ENCODE measurements at regions not wholly inside any gene's neighbourhood (a gene's known extent, or its start where the extent isn't known, plus 50 kb on each side); places are given as distances from the start of the nearest gene placed in this dataset.
A peak's percentile ranks its signal among the peaks of the same experiment; 100 is the strongest.

DNA sequence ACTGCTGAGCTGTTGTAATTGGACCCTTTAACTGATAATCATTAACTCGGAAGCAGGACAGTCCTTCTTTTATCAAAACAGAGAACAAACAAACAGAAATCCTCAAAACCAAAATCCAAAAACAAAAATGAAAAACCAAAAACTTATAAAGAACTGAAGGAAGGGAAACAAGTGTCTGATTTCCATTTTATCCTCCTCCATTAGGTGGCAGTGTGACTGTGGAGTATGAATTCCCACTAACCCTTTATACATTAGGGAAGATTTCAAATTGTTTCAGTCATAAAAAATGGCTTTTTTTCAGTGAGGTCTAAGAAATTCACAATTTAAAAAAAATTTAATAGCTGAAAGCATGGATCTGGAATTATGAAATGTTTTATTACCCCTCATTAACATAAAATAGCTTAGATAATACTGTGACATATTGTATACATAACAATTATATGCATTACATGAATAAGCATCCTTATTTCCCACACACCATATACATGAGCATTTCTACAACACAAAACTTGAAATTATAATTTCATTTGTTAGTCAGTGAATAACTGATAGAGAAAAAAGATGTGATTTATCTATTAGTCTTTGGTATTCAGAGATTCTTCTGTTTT lies 1074.3 kb upstream of the PCDH9 start:
- ChIA-PET POLR2A (no interaction called here), CTCF (interaction anchor here (1.1 to 1.8 kb wide), 7 partner anchors 10 to 624 kb away, joined by 3 to 6 read pairs (median 4); no protein-coding TSS in a partner anchor)
- TF ChIP-seq, protein P1, sequence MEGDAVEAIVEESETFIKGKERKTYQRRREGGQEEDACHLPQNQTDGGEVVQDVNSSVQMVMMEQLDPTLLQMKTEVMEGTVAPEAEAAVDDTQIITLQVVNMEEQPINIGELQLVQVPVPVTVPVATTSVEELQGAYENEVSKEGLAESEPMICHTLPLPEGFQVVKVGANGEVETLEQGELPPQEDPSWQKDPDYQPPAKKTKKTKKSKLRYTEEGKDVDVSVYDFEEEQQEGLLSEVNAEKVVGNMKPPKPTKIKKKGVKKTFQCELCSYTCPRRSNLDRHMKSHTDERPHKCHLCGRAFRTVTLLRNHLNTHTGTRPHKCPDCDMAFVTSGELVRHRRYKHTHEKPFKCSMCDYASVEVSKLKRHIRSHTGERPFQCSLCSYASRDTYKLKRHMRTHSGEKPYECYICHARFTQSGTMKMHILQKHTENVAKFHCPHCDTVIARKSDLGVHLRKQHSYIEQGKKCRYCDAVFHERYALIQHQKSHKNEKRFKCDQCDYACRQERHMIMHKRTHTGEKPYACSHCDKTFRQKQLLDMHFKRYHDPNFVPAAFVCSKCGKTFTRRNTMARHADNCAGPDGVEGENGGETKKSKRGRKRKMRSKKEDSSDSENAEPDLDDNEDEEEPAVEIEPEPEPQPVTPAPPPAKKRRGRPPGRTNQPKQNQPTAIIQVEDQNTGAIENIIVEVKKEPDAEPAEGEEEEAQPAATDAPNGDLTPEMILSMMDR (IDR thresholded peaks at IDR 0.05; ENCODE audit: control extremely low read depth, extremely low read depth, low read depth, missing control alignments), result peak; percentile 71
- DNase-seq (ENCODE audit: extremely low spot score), result peak; percentile 17

DNA sequence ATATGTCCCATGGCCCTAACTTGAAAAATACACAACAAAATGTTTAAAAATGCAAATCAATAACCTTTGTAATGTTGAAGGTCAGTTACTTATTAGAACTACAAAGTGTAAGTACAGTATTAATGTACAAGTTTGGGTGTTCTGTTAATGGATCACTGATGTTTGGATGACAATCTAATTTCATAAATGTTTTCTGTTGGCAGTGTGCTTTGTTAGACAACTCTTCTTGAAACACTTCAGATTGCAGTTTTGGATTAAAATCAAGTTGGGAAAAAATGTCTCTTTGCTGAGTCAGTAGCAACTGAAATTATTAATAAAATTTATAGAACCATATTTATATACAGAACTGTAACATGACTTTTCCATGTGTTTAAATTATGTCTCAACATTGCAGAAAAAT lies 1063.5 kb upstream of the PCDH9 start:
- ChIA-PET POLR2A (no interaction called here), CTCF (no interaction called here)
- TF ChIP-seq, protein P1 (IDR thresholded peaks at IDR 0.05; ENCODE audit: control extremely low read depth, extremely low read depth, low read depth, missing control alignments), result no peak
- no peak for DNase-seq (ENCODE audit: extremely low spot score)

DNA sequence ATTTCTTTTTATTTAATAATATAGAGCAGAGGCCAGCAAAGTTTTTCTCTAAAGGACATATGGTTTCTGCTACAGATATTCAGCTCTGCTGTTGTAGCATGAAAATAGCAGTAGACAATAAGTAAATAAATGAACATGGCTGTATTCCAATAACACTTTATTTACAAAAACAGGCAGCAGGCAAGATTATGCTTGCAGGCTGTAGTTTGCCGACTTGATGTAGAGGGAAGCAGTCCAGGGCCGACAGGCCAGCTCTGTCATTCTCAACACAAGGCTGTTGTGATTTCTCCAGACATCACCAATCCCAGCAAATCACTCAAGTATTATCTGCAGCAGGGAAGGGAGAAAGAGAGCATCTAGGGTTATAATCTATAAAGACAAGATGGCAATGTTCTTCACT lies 1062.5 kb upstream of the PCDH9 start:
- TF ChIP-seq, protein P1 (IDR thresholded peaks at IDR 0.05; ENCODE audit: control extremely low read depth, extremely low read depth, low read depth, missing control alignments), result no peak
- DNase-seq (ENCODE audit: extremely low spot score), result no peak
- CTCF ChIA-PET, result no interaction called here
- POLR2A ChIA-PET, result no interaction called here

DNA sequence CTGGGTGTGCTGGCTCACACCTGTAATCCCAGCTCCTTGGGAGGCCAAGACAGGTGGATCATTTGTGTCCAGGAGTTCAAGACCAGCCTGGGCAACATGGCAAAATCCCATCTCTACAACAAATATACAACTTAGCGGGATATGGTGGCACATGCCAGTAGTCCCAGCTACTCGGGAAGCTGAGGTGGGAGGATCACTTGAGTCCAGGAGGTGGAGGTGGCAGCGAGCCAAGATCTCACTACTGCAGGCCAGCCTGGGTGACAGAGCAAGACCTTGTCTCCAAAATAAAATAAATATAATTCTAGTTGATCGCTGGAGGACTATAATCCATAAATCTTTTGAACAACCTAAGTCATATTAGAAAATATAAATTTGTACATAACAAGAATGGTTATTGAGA lies 1061.5 kb upstream of the PCDH9 start:
- no peak for DNase-seq (ENCODE audit: extremely low spot score)
- TF ChIP-seq, protein P1 (IDR thresholded peaks at IDR 0.05; ENCODE audit: control extremely low read depth, extremely low read depth, low read depth, missing control alignments), result no peak
- POLR2A ChIA-PET, result no interaction called here
- CTCF ChIA-PET, result no interaction called here

DNA sequence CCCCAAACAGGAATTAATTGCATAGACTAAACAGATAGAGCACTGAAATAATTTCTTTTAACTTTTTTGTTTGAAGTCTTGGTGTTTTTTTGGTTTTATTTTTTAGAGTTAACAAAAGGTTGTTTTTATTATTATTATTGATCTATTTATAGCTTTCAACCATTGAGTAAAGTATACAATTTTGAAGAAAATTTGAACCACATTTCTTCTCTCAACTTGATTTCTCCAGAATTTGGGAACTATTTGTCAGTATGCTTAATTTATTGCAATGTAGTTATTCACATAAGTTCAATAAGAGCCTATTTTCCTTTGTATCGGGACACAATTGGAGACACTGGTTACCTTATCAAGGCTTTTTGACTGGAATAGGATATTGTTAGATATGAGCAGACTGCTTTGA lies 1045.6 kb upstream of the PCDH9 start:
- DNase-seq (ENCODE audit: extremely low spot score), result no peak
- TF ChIP-seq, protein P1 (IDR thresholded peaks at IDR 0.05; ENCODE audit: control extremely low read depth, extremely low read depth, low read depth, missing control alignments), result no peak
- POLR2A ChIA-PET, result no interaction called here

DNA sequence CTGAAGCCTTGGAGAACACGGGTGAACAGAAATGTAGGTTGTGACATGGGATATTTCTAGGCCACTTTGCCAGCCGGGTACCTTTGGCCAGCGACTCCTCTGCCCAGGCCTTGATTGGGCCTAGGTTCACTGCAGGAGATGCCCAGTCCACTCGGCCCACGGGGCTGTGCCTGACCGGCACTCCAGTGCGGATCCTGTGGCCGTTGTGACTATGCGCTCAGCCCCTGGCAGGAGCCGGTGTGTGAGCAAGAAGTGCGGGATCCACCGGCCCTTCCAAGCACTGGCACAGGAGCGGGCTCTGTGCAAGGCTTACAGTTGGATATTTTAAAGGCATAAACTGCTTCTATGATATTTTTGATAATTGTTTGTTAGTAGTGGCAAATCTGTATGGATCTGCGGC lies 1042.5 kb upstream of the PCDH9 start:
- ChIA-PET POLR2A (no interaction called here), CTCF (no interaction called here)

More for the DNA sequence above, 1045.6 kb upstream of the PCDH9 start:
- CTCF ChIA-PET, result interaction anchor here (1.2 kb wide), 1 partner anchor 30 kb away, joined by 3 read pairs; no protein-coding TSS in a partner anchor

More for the DNA sequence above, 1042.5 kb upstream of the PCDH9 start:
- DNase-seq (ENCODE audit: extremely low spot score), result no peak
- TF ChIP-seq, protein P1 (IDR thresholded peaks at IDR 0.05; ENCODE audit: control extremely low read depth, extremely low read depth, low read depth, missing control alignments), result no peak

Data from GM10248 (cell line).